ENCODE measurements at regions not wholly inside any gene's neighbourhood (a gene's known extent, or its start where the extent isn't known, plus 50 kb on each side); places are given as distances from the start of the nearest gene placed in this dataset.
"Not testable (repeated sequence)": the region's sequence is repeated elsewhere in the genome, so short reads cannot be mapped to it uniquely, and the experiment has no call there.

- POLR2A ChIA-PET = no interaction called here
These were observed 788.6 kb downstream of the SOCS6 start for GRCh38 chr18:71077451-71077850.

DNA sequence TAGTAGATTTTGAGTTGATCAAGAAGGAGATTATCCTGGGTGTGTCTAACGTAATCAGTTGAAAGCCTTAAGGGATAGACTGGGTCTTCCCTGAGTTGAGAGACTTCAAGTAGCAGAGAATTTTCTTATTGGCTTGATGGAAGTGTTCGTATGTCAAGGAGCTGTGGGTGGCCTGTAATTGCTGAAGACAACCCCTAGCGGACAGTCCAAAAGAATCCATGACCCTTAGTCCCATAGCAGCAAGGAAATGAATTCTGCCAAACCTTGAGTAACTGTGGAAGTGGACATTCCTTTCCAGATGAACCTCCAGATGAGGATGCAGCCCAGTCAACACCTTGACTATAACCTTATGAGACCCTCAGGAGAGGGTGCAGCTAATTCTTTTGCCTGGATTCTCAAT, 786.3 kb downstream of the SOCS6 start:
- DNase-seq (no peak), ATAC-seq (no peak)
- H3K4me1 Mint-ChIP-seq (ENCODE audit: low read depth) = no peaks in the 10 kb centered on the region
- H3K4me3 Mint-ChIP-seq = no peak overlapping the region
- H3K27ac Mint-ChIP-seq = no peak overlapping the region
- no peaks in the 10 kb centered on the region for H3K36me3 Mint-ChIP-seq (ENCODE audit: low read depth)
- H3K9me3 Mint-ChIP-seq (ENCODE audit: insufficient read depth) = no peaks in the 10 kb centered on the region
- H3K27me3 Mint-ChIP-seq (ENCODE audit: low read depth) = no peaks in the 10 kb centered on the region
- POLR2A ChIA-PET = no interaction called here
- CTCF ChIA-PET = no interaction called here

More at GRCh38 chr18:71077451-71077850, 788.6 kb downstream of the SOCS6 start:
- H3K36me3 Mint-ChIP-seq (ENCODE audit: low read depth) = no peaks in the 10 kb centered on the region
- ATAC-seq (no peak), DNase-seq (no peak)
- no peaks in the 10 kb centered on the region for H3K9me3 Mint-ChIP-seq (ENCODE audit: insufficient read depth)
- H3K27ac Mint-ChIP-seq = no peak overlapping the region
- no peaks in the 10 kb centered on the region for H3K27me3 Mint-ChIP-seq (ENCODE audit: low read depth)
- H3K4me3 Mint-ChIP-seq = no peak overlapping the region
- H3K4me1 Mint-ChIP-seq (ENCODE audit: low read depth) = no peaks in the 10 kb centered on the region
- CTCF ChIA-PET = no interaction called here

DNA sequence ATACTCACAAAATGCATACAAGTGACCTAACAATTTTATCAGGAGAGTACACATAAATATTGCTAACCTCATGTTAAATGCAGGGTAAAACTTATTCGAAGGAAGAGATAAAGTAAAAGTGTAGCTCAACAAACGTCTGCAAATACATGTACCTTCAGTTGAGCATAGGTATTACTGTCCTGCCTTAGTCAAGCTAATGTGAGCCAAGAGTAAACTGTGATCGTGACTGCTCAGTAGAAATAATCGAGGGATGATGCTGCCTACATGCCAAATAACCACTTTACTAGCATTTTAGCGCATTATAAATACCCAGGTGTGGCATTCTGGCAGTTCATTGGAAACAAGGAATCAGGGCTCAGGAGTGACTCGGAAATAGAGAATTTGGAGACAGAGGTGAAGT, 779.5 kb downstream of the SOCS6 start:
- Mint-ChIP-seq H3K4me3 (no peak overlapping the region), H3K36me3 (ENCODE audit: low read depth) (no peaks in the 10 kb centered on the region), H3K27ac (no peak overlapping the region), H3K27me3 (ENCODE audit: low read depth) (no peaks in the 10 kb centered on the region), H3K9me3 (ENCODE audit: insufficient read depth) (no peaks in the 10 kb centered on the region), H3K4me1 (ENCODE audit: low read depth) (no peaks in the 10 kb centered on the region)
- ChIA-PET CTCF (no interaction called here), POLR2A (no interaction called here)
- ATAC-seq (no peak), DNase-seq (no peak)

- Mint-ChIP-seq H3K4me1 (ENCODE audit: low read depth) (no peaks in the 10 kb centered on the region), H3K4me3 (no peak overlapping the region), H3K36me3 (ENCODE audit: low read depth) (no peaks in the 10 kb centered on the region), H3K27me3 (ENCODE audit: low read depth) (no peaks in the 10 kb centered on the region), H3K27ac (no peak overlapping the region), H3K9me3 (ENCODE audit: insufficient read depth) (no peaks in the 10 kb centered on the region)
- no peak for DNase-seq
- ATAC-seq = no peak
- ChIA-PET POLR2A (no interaction called here), CTCF (no interaction called here)
These were observed 761.0 kb downstream of the SOCS6 start for GRCh38 chr18:71049893-71050292.

GRCh38 chr18:71047882-71048281, 759.0 kb downstream of the SOCS6 start:
- Mint-ChIP-seq H3K27me3 (ENCODE audit: low read depth) (no peaks in the 10 kb centered on the region), H3K36me3 (ENCODE audit: low read depth) (no peaks in the 10 kb centered on the region), H3K4me3 (no peak overlapping the region), H3K4me1 (ENCODE audit: low read depth) (no peaks in the 10 kb centered on the region), H3K9me3 (ENCODE audit: insufficient read depth) (no peaks in the 10 kb centered on the region), H3K27ac (no peak overlapping the region)
- ATAC-seq (no peak), DNase-seq (no peak)
- POLR2A ChIA-PET = no interaction called here
- CTCF ChIA-PET = no interaction called here

DNA sequence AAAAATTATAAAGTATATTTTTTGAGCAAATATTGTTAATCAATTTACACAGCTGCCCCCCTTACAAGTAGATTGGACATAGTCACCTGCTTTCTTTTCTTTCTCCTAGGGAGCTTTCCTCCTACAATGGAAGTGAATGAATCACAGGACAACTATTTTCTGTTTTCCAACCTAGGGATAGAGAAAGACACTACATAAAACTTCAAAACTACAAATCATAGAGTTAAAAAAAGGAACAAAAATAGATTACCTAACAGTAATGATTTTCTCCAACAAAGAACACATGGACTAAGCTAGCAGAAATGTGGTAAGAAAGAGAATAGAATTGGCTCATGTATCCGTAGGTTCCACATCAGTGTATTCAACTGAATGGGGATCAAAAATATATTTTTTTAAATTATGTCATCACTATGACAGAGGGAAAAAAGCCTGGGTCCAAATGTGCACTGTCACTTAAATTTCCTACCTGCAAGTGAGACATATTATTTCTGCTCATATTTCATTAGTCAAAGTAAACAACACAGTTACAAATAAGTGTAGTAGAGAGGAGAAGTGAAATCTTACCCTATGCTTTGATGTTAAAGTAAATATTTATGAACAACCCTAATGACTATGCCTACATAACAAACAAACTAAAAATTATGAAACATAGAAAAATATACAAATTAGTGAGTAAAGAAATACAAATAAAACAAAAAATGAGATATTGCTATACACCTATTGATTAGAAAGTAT, 756.7 kb downstream of the SOCS6 start:
- H3K4me1 Mint-ChIP-seq (ENCODE audit: low read depth) = no peaks in the 10 kb centered on the region
- DNase-seq (no peak), ATAC-seq (no peak)
- no peak overlapping the region for H3K4me3 Mint-ChIP-seq
- CTCF ChIA-PET = no interaction called here
- no peaks in the 10 kb centered on the region for H3K27me3 Mint-ChIP-seq (ENCODE audit: low read depth)
- no peaks in the 10 kb centered on the region for H3K9me3 Mint-ChIP-seq (ENCODE audit: insufficient read depth)
- no peaks in the 10 kb centered on the region for H3K36me3 Mint-ChIP-seq (ENCODE audit: low read depth)
- POLR2A ChIA-PET = no interaction called here
- H3K27ac Mint-ChIP-seq = no peak overlapping the region

- DNase-seq = no peak
- no peaks in the 10 kb centered on the region for H3K4me1 Mint-ChIP-seq (ENCODE audit: low read depth)
- ChIA-PET CTCF (no interaction called here), POLR2A (no interaction called here)
- ATAC-seq = no peak
- no peak overlapping the region for H3K4me3 Mint-ChIP-seq
- no peaks in the 10 kb centered on the region for H3K27me3 Mint-ChIP-seq (ENCODE audit: low read depth)
- H3K36me3 Mint-ChIP-seq (ENCODE audit: low read depth) = no peaks in the 10 kb centered on the region
- no peaks in the 10 kb centered on the region for H3K9me3 Mint-ChIP-seq (ENCODE audit: insufficient read depth)
- no peak overlapping the region for H3K27ac Mint-ChIP-seq
These were observed 751.3 kb downstream of the SOCS6 start for GRCh38 chr18:71040161-71040560.

GRCh38 chr18:71038196-71038595, 749.4 kb downstream of the SOCS6 start:
- Mint-ChIP-seq H3K27ac (no peak overlapping the region), H3K4me3 (no peak overlapping the region), H3K4me1 (ENCODE audit: low read depth) (no peaks in the 10 kb centered on the region), H3K27me3 (ENCODE audit: low read depth) (no peaks in the 10 kb centered on the region), H3K36me3 (ENCODE audit: low read depth) (no peaks in the 10 kb centered on the region), H3K9me3 (ENCODE audit: insufficient read depth) (no peaks in the 10 kb centered on the region)
- DNase-seq (no peak), ATAC-seq (no peak)
- POLR2A ChIA-PET = no interaction called here
- CTCF ChIA-PET = no interaction called here

DNA sequence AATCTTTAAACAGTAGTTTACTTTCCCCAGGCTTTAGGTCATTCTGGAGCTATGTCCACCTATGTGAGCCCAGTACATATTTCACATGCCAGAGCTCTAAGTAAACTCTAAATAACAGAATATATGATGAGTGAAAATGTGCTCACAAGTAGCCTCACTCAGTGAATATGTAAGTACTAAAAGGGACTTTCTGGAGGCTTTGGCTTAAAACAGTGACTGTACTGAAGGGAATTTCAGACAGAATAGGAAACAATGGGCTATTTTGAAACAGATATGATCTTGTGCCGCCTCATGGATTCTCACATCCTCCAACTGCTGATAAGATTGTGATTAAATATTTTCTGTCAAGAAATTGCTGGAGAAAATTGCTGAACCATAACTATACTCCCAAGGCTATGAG, 747.9 kb downstream of the SOCS6 start:
- Mint-ChIP-seq H3K9me3 (ENCODE audit: insufficient read depth) (no peaks in the 10 kb centered on the region), H3K4me1 (ENCODE audit: low read depth) (no peaks in the 10 kb centered on the region), H3K27me3 (ENCODE audit: low read depth) (no peaks in the 10 kb centered on the region), H3K27ac (no peak overlapping the region), H3K4me3 (no peak overlapping the region), H3K36me3 (ENCODE audit: low read depth) (no peaks in the 10 kb centered on the region)
- DNase-seq (no peak), ATAC-seq (no peak)
- CTCF ChIA-PET = interaction anchor here (0.8 kb wide), 1 partner anchor 742 kb away, joined by 3 read pairs; no protein-coding TSS in a partner anchor
- POLR2A ChIA-PET = no interaction called here

GRCh38 chr18:71031296-71032191, 742.7 kb downstream of the SOCS6 start:
- H3K4me1 Mint-ChIP-seq (ENCODE audit: low read depth); ATAC-seq; H3K4me3 Mint-ChIP-seq; POLR2A ChIA-PET; H3K36me3 Mint-ChIP-seq (ENCODE audit: low read depth); H3K27me3 Mint-ChIP-seq (ENCODE audit: low read depth); H3K9me3 Mint-ChIP-seq (ENCODE audit: insufficient read depth); H3K27ac Mint-ChIP-seq; CTCF ChIA-PET; DNase-seq: not testable (repeated sequence)

- H3K36me3 Mint-ChIP-seq (ENCODE audit: low read depth); POLR2A ChIA-PET; ATAC-seq; DNase-seq; H3K27me3 Mint-ChIP-seq (ENCODE audit: low read depth); H3K27ac Mint-ChIP-seq; H3K4me3 Mint-ChIP-seq; CTCF ChIA-PET; H3K4me1 Mint-ChIP-seq (ENCODE audit: low read depth); H3K9me3 Mint-ChIP-seq (ENCODE audit: insufficient read depth): not testable (repeated sequence)
These were observed 741.2 kb downstream of the SOCS6 start for GRCh38 chr18:71030085-71030484.

GRCh38 chr18:71028285-71028762, 739.5 kb downstream of the SOCS6 start:
- no peak overlapping the region for H3K4me3 Mint-ChIP-seq
- H3K27me3 Mint-ChIP-seq (ENCODE audit: low read depth) = no peaks in the 10 kb centered on the region
- ATAC-seq = no peak
- H3K4me1 Mint-ChIP-seq (ENCODE audit: low read depth) = no peaks in the 10 kb centered on the region
- H3K36me3 Mint-ChIP-seq (ENCODE audit: low read depth) = no peaks in the 10 kb centered on the region
- CTCF ChIA-PET = no interaction called here
- no peak overlapping the region for H3K27ac Mint-ChIP-seq
- no peak for DNase-seq
- POLR2A ChIA-PET = no interaction called here
- no peaks in the 10 kb centered on the region for H3K9me3 Mint-ChIP-seq (ENCODE audit: insufficient read depth)

Measured in activated CD8-positive, alpha-beta T cell treated with anti-CD3 and anti-CD28 coated beads, Interleukin-2, amount 10 ng/mL, durations not matched to agents 7 days and 5 days (primary cell).